H1 (cell line): ENCODE measurements at regions not wholly inside any gene's neighbourhood (a gene's known extent, or its start where the extent isn't known, plus 50 kb on each side); places are given as distances from the start of the nearest gene placed in this dataset.

Source experiments
- CTCF ChIA-PET: fragments of 300-600 bp; sonication (Branson Sonifier 250); formaldehyde crosslinking; loops from one replicate; lab custom pipeline; 2021; ENCODE audit not compliant: partially characterized antibody; lab: Charles Lee
- POLR2A ChIA-PET: fragments of 300-600 bp; sonication (Branson Sonifier 250); formaldehyde crosslinking; loops from one replicate; lab custom pipeline; 2021; ENCODE audit warnings: inconsistent platforms; ENCODE audit not compliant: partially characterized antibody; lab: Charles Lee
- DNase-seq, 2 experiments: peaks; one replicate each; pipeline versions ENCODE4 v3.0.0 to v3.0.0-alpha.2; 2010 to 2022; ENCODE audit warnings: low spot score in 2 of 2, low read depth in 1 of 2, mixed read lengths in 1 of 2
- FAIRE-seq: peaks from 2 replicates; lab custom pipeline; 2011; peaks lifted over from hg19 to GRCh38; lab: Jason Lieb, UNC
- H2AFZ ChIP-seq: 2 replicates; pipeline ENCODE4 v1.8.1; 2012; ENCODE audit warnings: low read length, inconsistent platforms
- H2AK5ac ChIP-seq: 2 replicates; pipeline ENCODE4 v1.6.1; 2013; ENCODE audit warnings: low read depth, low read length
- H2BK120ac ChIP-seq: replicated peaks from 2 replicates; pipeline ENCODE3; 2013; ENCODE audit warnings: low read depth, low read length, inconsistent platforms
- H2BK12ac ChIP-seq: 2 replicates; pipeline ENCODE4 v1.6.1; 2013; ENCODE audit warnings: low read depth, low read length
- H2BK15ac ChIP-seq: 2 replicates; pipeline ENCODE4 v1.6.1; 2013; ENCODE audit warnings: low read length
- H2BK20ac ChIP-seq: 2 replicates; pipeline ENCODE4 v1.6.1; 2013; ENCODE audit warnings: low read length
- H2BK5ac ChIP-seq: 2 replicates; pipeline ENCODE4 v1.6.1; 2013; ENCODE audit warnings: low read depth, low read length
- H3K14ac ChIP-seq: 2 replicates; pipeline ENCODE4 v1.6.1; 2013; ENCODE audit warnings: inconsistent platforms; ENCODE audit not compliant: insufficient read length
- H3K18ac ChIP-seq: 2 replicates; pipeline ENCODE4 v1.6.1; 2013; ENCODE audit warnings: low read length; ENCODE audit errors: extremely low read depth
- H3K23ac ChIP-seq: 2 replicates; pipeline ENCODE4 v1.6.1; 2013; ENCODE audit warnings: inconsistent platforms; ENCODE audit not compliant: insufficient read length
- H3K23me2 ChIP-seq: 2 replicates; pipeline ENCODE4 v1.6.1; 2013; ENCODE audit warnings: low read depth, low read length
- H3K27ac ChIP-seq: 2 replicates; pipeline ENCODE4 v1.6.1; 2011; ENCODE audit warnings: low read depth, low read length, inconsistent platforms
- H3K27me3 ChIP-seq, 4 experiments: replicated peaks in 1 of 4; 1 replicate in 1 of 4; 2 replicates in 3 of 4; pipeline versions ENCODE4 v1.6.1 to v1.8.1; 2011 to 2013; ENCODE audit warnings: low read length in 3 of 4, mild to moderate bottlenecking in 3 of 4, inconsistent platforms in 2 of 4, mixed read lengths in 2 of 4, moderate library complexity in 1 of 4; ENCODE audit not compliant: control insufficient read depth in 3 of 4, insufficient read depth in 3 of 4; ENCODE audit errors: extremely low read depth in 1 of 4
- H3K36me3 ChIP-seq, 4 experiments: 2 replicates each; pipeline versions ENCODE4 v1.6.1 to v1.8.1; 2011 to 2013; ENCODE audit warnings: mild to moderate bottlenecking in 4 of 4, low read length in 3 of 4, moderate library complexity in 2 of 4, control low read depth in 1 of 4, inconsistent platforms in 1 of 4; ENCODE audit not compliant: insufficient read depth in 4 of 4, control insufficient read depth in 2 of 4
- H3K4ac ChIP-seq: replicated peaks from 2 replicates; pipeline ENCODE3; 2013; ENCODE audit warnings: low read length, low read depth, mixed read lengths, inconsistent platforms; ENCODE audit not compliant: insufficient read length
- H3K4me1 ChIP-seq, 4 experiments: replicated peaks in 1 of 4; 1 replicate in 1 of 4; 2 replicates in 3 of 4; pipeline versions ENCODE4 v1.6.1 to v1.8.1; 2011 to 2013; ENCODE audit warnings: low read length in 3 of 4, inconsistent platforms in 2 of 4, mixed read lengths in 1 of 4; ENCODE audit not compliant: insufficient read depth in 4 of 4, control insufficient read depth in 3 of 4
- H3K4me2 ChIP-seq, 2 experiments: 2 replicates each; pipeline versions ENCODE4 v1.6.1 to v1.8.1; 2011 to 2013; ENCODE audit warnings: low read depth in 2 of 2, low read length in 2 of 2, control low read depth in 1 of 2, inconsistent platforms in 1 of 2, mild to moderate bottlenecking in 1 of 2; ENCODE audit not compliant: insufficient read depth in 1 of 2
- H3K4me3 ChIP-seq, 4 experiments: fragments of 200-600, 300-600 bp in 1 of 4; sonication (generic), shearing (Covaris generic), sonication (Bioruptor Twin) in 1 of 4; 2 replicates each; pipeline versions ENCODE4 v1.5.1 to v1.8.1; 2011 to 2016; ENCODE audit warnings: low read length in 4 of 4, low read depth in 3 of 4, control low read depth in 2 of 4, inconsistent platforms in 2 of 4, mild to moderate bottlenecking in 2 of 4, mixed read lengths in 1 of 4, moderate library complexity in 1 of 4; ENCODE audit not compliant: insufficient read depth in 2 of 4; ENCODE audit errors: extremely low read depth in 1 of 4
- H3K56ac ChIP-seq: replicated peaks from 2 replicates; pipeline ENCODE3; 2013; ENCODE audit warnings: low read depth, mild to moderate bottlenecking, mixed read lengths, low read length, inconsistent platforms; ENCODE audit not compliant: insufficient read length
- H3K79me1 ChIP-seq: 2 replicates; pipeline ENCODE4 v1.6.1; 2013; ENCODE audit warnings: low read depth, low read length, control low read depth
- H3K79me2 ChIP-seq, 2 experiments: 2 replicates each; pipeline versions ENCODE4 v1.6.1 to v1.8.1; 2012 to 2013; ENCODE audit warnings: low read length in 2 of 2, mild to moderate bottlenecking in 2 of 2, inconsistent platforms in 1 of 2; ENCODE audit not compliant: insufficient read depth in 2 of 2, control insufficient read depth in 1 of 2
- H3K9ac ChIP-seq, 4 experiments: replicated peaks in 1 of 4; 1 replicate in 1 of 4; 2 replicates in 3 of 4; pipeline versions ENCODE4 v1.6.1 to v1.8.1; 2011 to 2013; ENCODE audit warnings: low read depth in 3 of 4, low read length in 3 of 4, control low read depth in 2 of 4, mild to moderate bottlenecking in 2 of 4, moderate library complexity in 2 of 4, inconsistent platforms in 1 of 4; ENCODE audit errors: extremely low read depth in 1 of 4
- H3K9me3 ChIP-seq, 2 experiments: 2 replicates each; pipeline versions ENCODE4 v1.6.1 to v1.8.1; 2012 to 2013; ENCODE audit warnings: mild to moderate bottlenecking in 2 of 2, moderate library complexity in 2 of 2, control low read depth in 1 of 2, inconsistent platforms in 1 of 2, low read depth in 1 of 2, low read length in 1 of 2, mixed read lengths in 1 of 2; ENCODE audit not compliant: insufficient read depth in 2 of 2
- H4K20me1 ChIP-seq, 2 experiments: replicated peaks in 1 of 2; 2 replicates each; pipeline versions ENCODE3 to v1.8.1; 2011 to 2013; ENCODE audit warnings: inconsistent platforms in 2 of 2, low read length in 2 of 2, mild to moderate bottlenecking in 1 of 2; ENCODE audit not compliant: insufficient read depth in 2 of 2, control insufficient read depth in 1 of 2
- H4K5ac ChIP-seq: 2 replicates; pipeline ENCODE4 v1.6.1; 2013; ENCODE audit warnings: low read length, low read depth, mixed read lengths, inconsistent platforms; ENCODE audit not compliant: insufficient read length
- H4K8ac ChIP-seq: 2 replicates; pipeline ENCODE4 v1.8.0; 2013; ENCODE audit warnings: mild to moderate bottlenecking, moderate library complexity, low read length, inconsistent platforms; ENCODE audit not compliant: insufficient read depth; ENCODE audit errors: extremely low read depth
- H4K91ac ChIP-seq: replicated peaks from 2 replicates; pipeline ENCODE3; 2013; ENCODE audit warnings: low read length, mixed read lengths, inconsistent platforms; ENCODE audit not compliant: insufficient read length
- ASH2L ChIP-seq: fragments of 200-600, 300-600 bp; sonication (generic); IDR thresholded peaks from one replicate; pipeline ENCODE4 v1.7.1; 2017; ENCODE audit warnings: low read length
- CEBPB ChIP-seq: IDR thresholded peaks from 2 replicates; pipeline ENCODE4 v1.6.1; 2012; ENCODE audit warnings: low read depth, low read length
- HDAC6 ChIP-seq: IDR thresholded peaks from one replicate; pipeline ENCODE4 v1.7.1; 2012; ENCODE audit warnings: low read depth, mild to moderate bottlenecking, inconsistent platforms, low read length, moderate library complexity
- MAX ChIP-seq: IDR thresholded peaks from 2 replicates; pipeline ENCODE4 v1.6.1; 2012; ENCODE audit warnings: inconsistent platforms
- RNF2 ChIP-seq: fragments of 200-900, 300-1000 bp; sonication (generic); IDR thresholded peaks from 2 replicates; pipeline ENCODE4 v1.7.1; 2016; ENCODE audit warnings: borderline replicate concordance, low read depth, mild to moderate bottlenecking, antibody characterized with exemption, low read length; ENCODE audit not compliant: poor library complexity, severe bottlenecking; ENCODE audit errors: missing control alignments
- SP4 ChIP-seq: IDR thresholded peaks from 2 replicates; pipeline ENCODE4 v1.6.1; 2012; ENCODE audit warnings: low read length, inconsistent platforms
- SRF ChIP-seq: IDR thresholded peaks from 2 replicates; pipeline ENCODE4 v1.6.1; 2011; ENCODE audit warnings: mild to moderate bottlenecking, low read depth, low read length, moderate library complexity
- SUZ12 ChIP-seq: fragments of 200-600 bp; sonication (generic); IDR thresholded peaks from 2 replicates; pipeline ENCODE4 v1.6.1; 2012; ENCODE audit warnings: mild to moderate bottlenecking, inconsistent platforms, low read length, moderate library complexity, mixed read lengths
- TAF1 ChIP-seq: IDR thresholded peaks from 2 replicates; pipeline ENCODE4 v1.6.1; 2011; ENCODE audit warnings: mild to moderate bottlenecking, low read depth, low read length
- TBP ChIP-seq: IDR thresholded peaks from 2 replicates; pipeline ENCODE4 v1.6.1; 2011; ENCODE audit warnings: low read depth, low read length, improper control_type of control experiment
- TCF12 ChIP-seq: IDR thresholded peaks from 2 replicates; pipeline ENCODE4 v1.6.1; 2011; ENCODE audit warnings: low read depth, mild to moderate bottlenecking, low read length
- TEAD4 ChIP-seq: IDR thresholded peaks from 2 replicates; pipeline ENCODE4 v1.6.1; 2012; ENCODE audit warnings: low read depth, low read length, inconsistent platforms, mixed read lengths
- WGBS, 2 experiments: shearing (Covaris generic) in 1 of 2; methylation state at CpG; one replicate each; pipeline versions ENCODE4 v1.1.6 to v1.1.7; 2013 to 2015; ENCODE audit warnings: low lambda C conversion rate in 2 of 2, mixed read lengths in 2 of 2, inconsistent platforms in 1 of 2, low coverage in 1 of 2, missing lambda C conversion rate in 1 of 2; ENCODE audit not compliant: insufficient replicate concordance in 2 of 2, insufficient coverage in 1 of 2, insufficient read length in 1 of 2; ENCODE audit errors: extremely low coverage in 1 of 2, missing lambda C conversion rate in 1 of 2; 5-methylcytosine and 5-hydroxymethylcytosine counted together
- TF ChIP-seq, protein P1 (sequence below): IDR thresholded peaks from 2 replicates; pipeline ENCODE4 v1.6.1; 2012; ENCODE audit warnings: inconsistent platforms

GRCh38 chr1:187725216-187725615, 896.5 kb downstream of the PLA2G4A start:
- Histone ChIP-seq H3K4ac (no peak overlapping the region), H2AK5ac (no peak overlapping the region), H3K18ac (no peak overlapping the region), H3K9me3 (no peaks in the 10 kb centered on the region), H2BK120ac (no peak overlapping the region), H3K14ac (no peak overlapping the region), H3K23ac (no peak overlapping the region), H3K23me2 (no peaks in the 10 kb centered on the region), H2AFZ (no peak overlapping the region), H3K4me2 (no peak overlapping the region), H4K5ac (no peak overlapping the region), H3K56ac (no peak overlapping the region), H2BK20ac (no peak overlapping the region), H4K20me1 (no peaks in the 10 kb centered on the region), H2BK15ac (no peak overlapping the region), H3K36me3 (no peaks in the 10 kb centered on the region), H3K79me1 (no peaks in the 10 kb centered on the region), H2BK12ac (no peak overlapping the region), H3K4me1 (no peaks in the 10 kb centered on the region), H3K27me3 (peaks cover 0 to 1% (median 0%) of the 10 kb centered on the region in 4 experiments; a peak in 1 of 7 replicates), H3K9ac (no peak overlapping the region), H4K8ac (no peak overlapping the region), H3K27ac (no peak overlapping the region), H3K79me2 (no peaks in the 10 kb centered on the region), H4K91ac (no peak overlapping the region), H2BK5ac (no peak overlapping the region), H3K4me3 (no peak overlapping the region)
- 94% methylated on average over 2 of the region's 2 CpGs; no CpG with 5 or more reads in 1 of the 2 experiments for WGBS, 2 experiments
- TF ChIP-seq HDAC6 (no peak), TAF1 (no peak), SUZ12 (no peak), CEBPB (no peak), TEAD4 (no peak), SP4 (no peak), TBP (no peak), MAX (no peak), ASH2L (no peak), RNF2 (no peak), TCF12 (no peak), SRF (no peak)
- TF ChIP-seq, protein P1, sequence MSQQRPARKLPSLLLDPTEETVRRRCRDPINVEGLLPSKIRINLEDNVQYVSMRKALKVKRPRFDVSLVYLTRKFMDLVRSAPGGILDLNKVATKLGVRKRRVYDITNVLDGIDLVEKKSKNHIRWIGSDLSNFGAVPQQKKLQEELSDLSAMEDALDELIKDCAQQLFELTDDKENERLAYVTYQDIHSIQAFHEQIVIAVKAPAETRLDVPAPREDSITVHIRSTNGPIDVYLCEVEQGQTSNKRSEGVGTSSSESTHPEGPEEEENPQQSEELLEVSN = no peak
- DNase-seq (no peak), FAIRE-seq (no peak)
- ChIA-PET CTCF (interaction anchor here (0.7 kb wide), 1 partner anchor 60 kb away, joined by 3 read pairs; no protein-coding TSS in a partner anchor), POLR2A (no interaction called here)
